AG10803 (cell line): ENCODE measurements at regions not wholly inside any gene's neighbourhood (a gene's known extent, or its start where the extent isn't known, plus 50 kb on each side); places are given as distances from the start of the nearest gene placed in this dataset.

Source experiments
- DNase-seq: peaks from one replicate; pipeline ENCODE4 v3.0.0; 2010; ENCODE audit warnings: low read depth
- H3K4me3 ChIP-seq: 2 replicates; pipeline ENCODE4 v1.5.1; 2011; ENCODE audit warnings: mild to moderate bottlenecking, low read length, control low read depth
- CTCF ChIP-seq: conservative IDR thresholded peaks from 2 replicates; pipeline ENCODE4 v1.5.1; 2011; ENCODE audit warnings: mild to moderate bottlenecking, low read length, control low read depth, inconsistent platforms

GRCh38 chr6:12608874-12609273 is 107.7 kb upstream of the PHACTR1 start:
- no peak for TF ChIP-seq CTCF
- no peak for DNase-seq
- no peak overlapping the region for H3K4me3 ChIP-seq

GRCh38 chr6:12609751-12610150 is 106.8 kb upstream of the PHACTR1 start:
- no peak for DNase-seq
- TF ChIP-seq CTCF: no peak
- no peak overlapping the region for H3K4me3 ChIP-seq

GRCh38 chr6:12610862-12611261 is 105.7 kb upstream of the PHACTR1 start:
- DNase-seq: no peak
- no peak overlapping the region for H3K4me3 ChIP-seq
- TF ChIP-seq CTCF: no peak

GRCh38 chr6:12613811-12614210 is 102.8 kb upstream of the PHACTR1 start:
- TF ChIP-seq CTCF: no peak
- H3K4me3 ChIP-seq: no peak overlapping the region
- DNase-seq: peak; percentile 40

- DNase-seq: peak; percentile 82
- H3K4me3 ChIP-seq: no peak overlapping the region
- no peak for TF ChIP-seq CTCF
These were observed 102.1 kb upstream of the PHACTR1 start for GRCh38 chr6:12614456-12614855.

- no peak for DNase-seq
- TF ChIP-seq CTCF: no peak
These were observed 98.3 kb upstream of the PHACTR1 start for GRCh38 chr6:12618296-12618695.

GRCh38 chr6:12621754-12622153 is 94.8 kb upstream of the PHACTR1 start:
- DNase-seq: no peak
- no peak for TF ChIP-seq CTCF
- H3K4me3 ChIP-seq: no peak overlapping the region

More at GRCh38 chr6:12618296-12618695, 98.3 kb upstream of the PHACTR1 start:
- H3K4me3 ChIP-seq: no peak overlapping the region
